ENCODE measurements at regions not wholly inside any gene's neighbourhood (a gene's known extent, or its start where the extent isn't known, plus 50 kb on each side); places are given as distances from the start of the nearest gene placed in this dataset.
"Not testable (repeated sequence)": the region's sequence is repeated elsewhere in the genome, so short reads cannot be mapped to it uniquely, and the experiment has no call there.

DNA sequence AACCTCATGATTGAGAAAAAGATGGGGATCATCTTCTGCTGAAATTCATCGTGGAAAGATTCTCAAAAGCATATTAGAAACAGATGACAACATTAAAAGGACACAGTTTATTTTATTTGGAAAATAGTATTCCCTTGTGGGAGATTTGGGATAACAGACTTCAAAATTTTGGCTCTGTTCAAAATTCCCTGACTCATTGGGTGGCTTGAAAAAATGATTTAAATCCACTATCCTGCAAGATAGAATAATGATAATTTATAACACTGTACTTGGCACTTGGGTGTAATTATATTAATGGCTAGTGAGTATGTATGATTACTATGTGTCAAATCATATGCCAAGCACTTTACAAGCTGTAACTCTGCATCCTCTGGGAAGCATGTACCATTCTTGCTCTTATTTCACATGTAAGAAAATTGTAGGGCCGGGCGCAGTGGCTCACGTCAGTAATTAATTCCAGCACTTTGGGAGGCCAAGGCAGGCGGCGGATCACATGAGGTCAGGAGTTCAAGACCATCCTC, 128.8 kb downstream of the LMNTD1 start:
- intact Hi-C loops (cut with micrococcal nuclease) = no loop called here

DNA sequence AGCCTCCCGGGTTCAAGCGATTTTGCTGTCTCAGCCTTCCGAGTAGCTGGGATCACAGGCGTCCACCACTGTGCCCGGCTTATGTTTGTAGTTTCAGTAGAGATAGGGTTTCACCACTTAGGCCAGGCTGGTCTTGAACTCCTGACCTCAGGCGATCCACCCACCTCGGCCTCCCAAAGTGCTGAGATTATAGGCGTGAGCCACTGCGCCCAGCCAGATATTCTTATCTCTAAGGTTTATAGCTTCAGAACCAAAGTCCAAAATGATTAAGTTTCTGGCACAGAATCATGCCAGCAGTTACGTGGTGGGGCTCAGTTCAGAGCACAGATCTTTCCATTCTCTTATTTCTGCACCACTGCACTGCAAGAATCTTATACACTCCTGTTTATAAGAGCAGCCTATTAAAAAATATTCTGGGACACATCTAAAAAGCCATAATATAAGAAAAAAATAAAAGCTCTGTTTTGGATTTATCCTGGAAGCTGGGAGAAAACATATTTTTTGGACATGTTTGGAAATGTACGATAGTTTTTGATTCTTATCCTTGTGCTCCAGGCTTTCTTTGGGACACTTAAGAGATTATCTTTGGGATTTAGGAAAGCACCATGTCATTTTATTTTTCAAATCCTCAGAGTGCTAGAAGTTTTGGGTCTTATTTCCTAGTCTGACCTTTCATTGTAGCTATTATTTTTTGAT, 129.6 kb downstream of the LMNTD1 start:
- intact Hi-C loops (cut with micrococcal nuclease) = no loop called here

DNA sequence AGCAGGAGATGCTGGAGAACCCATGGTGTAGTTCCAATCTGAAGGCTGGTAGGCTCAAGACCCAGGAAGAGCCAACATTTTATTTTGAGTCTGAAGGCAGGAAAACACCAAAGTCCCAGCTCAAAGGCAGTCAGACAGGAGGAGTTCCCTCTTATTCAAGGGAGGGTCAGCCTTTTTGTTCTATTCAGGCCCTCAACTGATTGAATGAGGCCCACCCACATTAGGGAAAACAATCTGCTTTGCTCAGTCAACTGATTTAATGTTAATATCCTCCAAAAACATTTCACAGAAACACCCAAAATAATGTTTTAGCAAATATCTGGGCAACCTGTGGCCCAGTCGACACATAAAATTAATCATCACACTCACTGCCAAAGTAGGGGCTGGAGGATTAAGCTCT, 130.8 kb downstream of the LMNTD1 start:
- intact Hi-C loops (cut with micrococcal nuclease) = no loop called here

DNA sequence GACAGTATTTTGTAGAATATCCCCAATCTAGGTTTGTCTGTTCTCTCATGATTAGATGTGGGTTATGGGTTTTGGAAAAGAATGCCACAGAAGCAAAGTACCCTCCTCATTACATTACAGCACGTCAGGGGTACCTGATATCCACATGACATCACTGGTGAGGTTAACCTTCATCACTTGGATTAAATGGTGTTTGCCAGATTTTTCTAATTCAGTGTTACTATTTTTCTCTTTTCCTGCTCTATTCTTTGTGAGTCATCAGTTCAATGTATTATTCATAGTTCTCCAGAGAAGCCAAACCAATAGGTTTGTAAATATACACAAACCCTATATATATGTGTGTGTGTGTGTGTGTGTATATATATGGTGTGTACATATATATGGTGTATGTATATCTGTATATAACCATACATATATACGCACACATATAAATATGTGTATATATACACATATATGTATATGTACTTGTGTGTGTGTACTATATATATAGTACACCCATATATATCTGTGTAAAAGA, 131.4 kb downstream of the LMNTD1 start:
- intact Hi-C loops (cut with micrococcal nuclease) = no loop called here

DNA sequence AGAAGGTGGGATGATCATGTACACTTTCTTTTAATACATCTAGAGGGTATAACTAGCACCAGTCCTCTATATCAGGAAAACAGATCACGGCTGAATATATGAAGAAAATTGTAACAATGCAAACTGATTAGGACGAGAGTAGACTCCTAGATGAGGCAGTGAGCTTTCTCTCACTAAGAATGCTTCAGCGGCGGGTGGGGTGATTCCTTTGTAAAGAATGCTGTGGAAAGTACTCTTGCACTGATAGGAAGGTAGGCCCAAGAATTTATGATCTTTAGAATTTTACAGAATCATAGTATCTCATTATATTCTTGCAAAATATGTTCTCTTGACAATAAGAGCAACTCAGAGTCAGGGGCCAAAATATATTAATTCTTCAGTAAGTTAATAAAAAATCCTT, 133.0 kb downstream of the LMNTD1 start:
- intact Hi-C loops (cut with micrococcal nuclease) = no loop called here

- intact Hi-C loops (cut with micrococcal nuclease) = loop anchor here (5.0 kb wide), 1 partner anchor 1153 kb away; no protein-coding TSS in a partner anchor
Measured at GRCh38 chr12:25419595-25419994, 133.5 kb downstream of the LMNTD1 start.

DNA sequence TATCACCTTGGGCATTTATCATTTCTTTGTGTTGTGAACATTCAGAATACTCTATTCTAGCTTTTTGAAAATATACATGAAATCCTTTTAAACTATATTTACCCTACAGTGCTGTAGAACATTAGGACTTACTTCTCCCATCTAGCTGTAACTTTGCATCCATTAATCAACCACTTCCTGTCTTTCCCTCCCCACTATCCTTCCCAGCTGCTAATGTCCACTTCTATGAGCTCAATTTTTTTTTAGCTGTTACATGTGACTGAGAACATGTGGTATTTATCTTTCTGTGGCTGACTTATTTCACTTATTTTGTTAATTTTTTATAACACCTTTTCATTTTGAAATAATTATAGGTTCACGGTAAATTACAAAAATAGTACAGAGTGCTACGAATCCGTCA, 136.0 kb downstream of the LMNTD1 start:
- intact Hi-C loops (cut with micrococcal nuclease) = loop anchor here (5.0 kb wide), 1 partner anchor 1155 kb away; no protein-coding TSS in a partner anchor

- intact Hi-C loops (cut with micrococcal nuclease) = loop anchor here (5.0 kb wide), 1 partner anchor 1156 kb away; no protein-coding TSS in a partner anchor
Measured at GRCh38 chr12:25416516-25416915, 136.6 kb downstream of the LMNTD1 start.

DNA sequence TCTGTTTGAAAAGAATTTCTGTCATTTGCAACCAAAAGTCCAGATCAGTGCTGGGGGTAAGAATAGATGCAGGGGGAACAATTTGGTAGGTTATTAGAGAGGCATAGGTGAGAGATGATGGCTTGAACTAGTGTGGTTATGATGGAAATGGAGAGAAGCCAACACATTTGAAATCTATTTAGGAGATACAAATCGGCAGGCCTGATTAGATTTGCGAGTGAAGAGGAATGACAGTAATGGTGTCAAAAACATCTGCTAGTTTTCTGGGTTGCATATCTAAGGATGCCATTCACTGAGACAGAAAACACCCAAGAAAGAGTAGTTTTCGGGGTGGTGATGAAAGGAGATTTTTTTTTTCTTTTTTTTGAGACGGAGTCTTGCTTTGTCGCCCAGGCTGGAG, 138.1 kb downstream of the LMNTD1 start:
- intact Hi-C loops (cut with micrococcal nuclease) = loop anchor here (5.0 kb wide), 1 partner anchor 1157 kb away; no protein-coding TSS in a partner anchor

DNA sequence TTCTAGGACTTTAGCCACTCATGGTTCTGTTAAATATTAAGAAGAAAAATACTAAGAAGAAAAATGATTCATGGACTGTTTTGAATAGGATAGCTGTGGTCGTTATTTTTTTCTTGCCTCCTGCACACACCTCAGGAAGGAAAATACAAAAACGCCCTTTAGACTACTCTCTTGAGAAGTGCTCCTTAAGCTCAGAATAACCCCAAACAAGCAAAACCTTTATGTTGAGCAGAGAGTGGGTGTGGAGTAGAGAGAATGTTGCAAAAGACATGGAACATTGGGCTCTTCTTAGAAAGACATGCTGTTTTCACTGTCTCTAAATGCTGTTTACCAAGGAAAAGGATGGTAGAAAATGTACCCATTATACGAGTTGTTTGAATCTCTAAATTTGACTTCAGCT, 140.3 kb downstream of the LMNTD1 start:
- intact Hi-C loops (cut with micrococcal nuclease) = no loop called here

- intact Hi-C loops (cut with micrococcal nuclease) = no loop called here
Measured at GRCh38 chr12:25404955-25405354, 148.1 kb downstream of the LMNTD1 start.

GRCh38 chr12:25401547-25402345, 151.0 kb upstream of the KRAS start:
- intact Hi-C loops (cut with micrococcal nuclease) = no loop called here

GRCh38 chr12:25397001-25397400, 146.3 kb upstream of the KRAS start:
- intact Hi-C loops (cut with micrococcal nuclease) = no loop called here

- intact Hi-C loops (cut with micrococcal nuclease) = no loop called here
Measured at GRCh38 chr12:25395227-25395626, 144.5 kb upstream of the KRAS start.

GRCh38 chr12:25394775-25395174, 144.0 kb upstream of the KRAS start:
- intact Hi-C loops (cut with micrococcal nuclease) = not testable (repeated sequence)

- intact Hi-C loops (cut with micrococcal nuclease) = no loop called here
Measured at GRCh38 chr12:25394025-25394424, 143.3 kb upstream of the KRAS start.

GRCh38 chr12:25391346-25391745, 140.6 kb upstream of the KRAS start:
- intact Hi-C loops (cut with micrococcal nuclease) = not testable (repeated sequence)

DNA sequence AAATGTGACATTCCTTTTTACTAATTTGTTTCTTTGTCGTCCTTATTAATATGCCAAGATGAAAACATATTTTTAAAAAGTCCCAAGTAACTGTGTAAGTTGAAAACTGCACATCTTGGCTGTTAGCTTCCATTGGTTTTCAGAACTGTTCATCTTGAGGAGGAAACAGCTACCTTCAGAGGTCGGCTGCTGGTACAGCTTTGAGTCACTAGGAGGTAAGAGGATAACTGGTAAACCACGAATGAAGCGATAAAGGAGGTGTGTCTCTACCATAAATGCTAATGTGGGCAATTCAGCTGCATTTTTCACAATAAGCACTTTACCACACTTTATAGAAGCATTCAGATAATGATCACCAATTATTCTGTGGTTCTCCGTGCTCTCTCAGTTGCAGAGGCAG, 137.5 kb upstream of the KRAS start:
- intact Hi-C loops (cut with micrococcal nuclease) = loop anchor here (1.0 to 2.0 kb wide), 3 partner anchors 169 to 641 kb away; no protein-coding TSS in a partner anchor

- intact Hi-C loops (cut with micrococcal nuclease) = loop anchor here (1.0 to 2.0 kb wide), 6 partner anchors 146 to 642 kb away; partner anchors contain the start of genes DNAI7 and ETFRF1
Measured at GRCh38 chr12:25387732-25388050, 137.0 kb upstream of the KRAS start.

DNA sequence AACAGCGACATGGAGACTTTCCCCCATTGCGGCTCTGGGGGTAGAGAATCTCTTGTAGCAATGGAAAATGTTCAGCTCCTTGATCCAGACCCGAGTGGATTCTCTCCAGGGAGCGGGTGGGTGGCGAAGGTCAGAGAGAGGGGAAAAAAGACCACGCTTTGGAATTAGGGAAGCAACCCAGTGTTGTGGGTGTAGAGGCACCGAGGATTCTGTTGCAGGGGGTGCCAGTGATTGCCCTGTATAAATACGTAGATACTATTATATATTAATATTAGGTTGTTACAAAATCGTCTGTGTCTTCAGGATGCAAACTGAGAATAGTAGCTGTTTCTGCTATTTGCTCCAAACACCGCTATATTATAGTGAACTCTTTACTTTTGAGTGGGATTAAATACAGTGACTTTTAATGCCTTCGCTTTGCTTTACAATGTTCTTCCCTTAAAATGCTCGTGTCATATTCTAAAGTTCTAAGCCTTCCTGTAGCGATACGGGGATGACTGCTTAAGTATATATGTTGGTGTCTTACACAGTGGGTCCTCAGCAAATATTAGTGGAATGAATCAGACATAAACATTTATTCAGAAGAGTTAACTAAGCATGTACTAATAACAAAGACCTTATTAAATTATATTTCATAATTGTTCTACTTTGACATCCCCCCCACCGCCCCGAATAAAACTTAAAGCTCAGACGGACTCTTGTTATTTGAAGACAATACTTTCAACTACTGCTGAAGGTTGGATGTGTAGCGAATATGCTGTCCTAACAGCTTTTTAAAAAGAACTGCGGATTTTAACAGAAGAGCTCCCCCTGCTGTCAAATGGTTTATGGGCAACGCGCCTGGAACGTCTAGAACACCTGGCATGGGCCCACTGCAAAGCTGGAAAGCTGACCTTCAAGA, 136.4 kb upstream of the KRAS start:
- intact Hi-C loops (cut with micrococcal nuclease) = loop anchor here (1.0 kb wide), 3 partner anchors 146 to 192 kb away; partner anchors contain the start of genes DNAI7 and ETFRF1

DNA sequence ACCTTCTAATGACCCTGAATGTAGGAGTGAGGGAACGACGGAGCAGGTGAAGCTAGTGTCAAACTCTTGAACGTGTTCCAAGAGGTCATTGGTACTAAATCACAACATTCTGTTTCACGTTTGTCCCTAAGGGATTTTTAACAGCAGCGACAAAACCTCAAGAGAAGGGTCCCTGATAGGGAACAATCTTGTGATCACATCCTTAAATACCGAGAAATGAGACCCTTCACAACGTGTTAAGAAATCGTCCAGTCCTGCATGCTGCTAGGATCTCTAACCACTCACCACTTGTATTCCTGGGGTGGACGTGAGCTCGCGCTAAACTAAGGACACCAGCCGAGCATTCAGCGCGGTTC, 134.1 kb upstream of the KRAS start:
- intact Hi-C loops (cut with micrococcal nuclease) = no loop called here

Data from T-helper 2 cell treated with Interferon-gamma antibody and Interleukin-4, amounts not matched to agents 100 ng/mL and 5 ng/mL, for 36 hours (primary cell).